ENCODE measurements at regions not wholly inside any gene's neighbourhood (a gene's known extent, or its start where the extent isn't known, plus 50 kb on each side); places are given as distances from the start of the nearest gene placed in this dataset.

- Histone ChIP-seq H3K4me3 (ENCODE audit: insufficient read depth, low read depth, low read length) (no peak overlapping the region), H3K27me3 (ENCODE audit: control insufficient read depth, insufficient read depth, low read length, poor library complexity, severe bottlenecking) (no peaks in the 10 kb centered on the region), H3K36me3 (ENCODE audit: control insufficient read depth, insufficient read depth, low read length) (no peaks in the 10 kb centered on the region), H3K9me3 (ENCODE audit: control insufficient read depth, low read length) (no peaks in the 10 kb centered on the region), H3K27ac (ENCODE audit: insufficient read depth, low read depth, low read length, poor library complexity, severe bottlenecking) (no peak overlapping the region), H3K4me1 (ENCODE audit: control insufficient read depth, insufficient read depth, low read length) (no peaks in the 10 kb centered on the region)
- WGBS, 2 experiments: 91% methylated on average over 4 to 5 of the region's 5 CpGs
Observed at GRCh38 chr6:14361956-14362587, 244.5 kb downstream of the CD83 start.

GRCh38 chr6:14364370-14364769 lies 246.8 kb downstream of the CD83 start:
- Histone ChIP-seq H3K27ac (ENCODE audit: insufficient read depth, low read depth, low read length, poor library complexity, severe bottlenecking) (no peak overlapping the region), H3K4me1 (ENCODE audit: control insufficient read depth, insufficient read depth, low read length) (no peaks in the 10 kb centered on the region), H3K4me3 (ENCODE audit: insufficient read depth, low read depth, low read length) (no peak overlapping the region), H3K9me3 (ENCODE audit: control insufficient read depth, low read length) (no peaks in the 10 kb centered on the region), H3K36me3 (ENCODE audit: control insufficient read depth, insufficient read depth, low read length) (no peaks in the 10 kb centered on the region), H3K27me3 (ENCODE audit: control insufficient read depth, insufficient read depth, low read length, poor library complexity, severe bottlenecking) (no peaks in the 10 kb centered on the region)
- WGBS, 2 experiments: 98 to 100% methylated on average over 5 of the region's 5 CpGs

DNA sequence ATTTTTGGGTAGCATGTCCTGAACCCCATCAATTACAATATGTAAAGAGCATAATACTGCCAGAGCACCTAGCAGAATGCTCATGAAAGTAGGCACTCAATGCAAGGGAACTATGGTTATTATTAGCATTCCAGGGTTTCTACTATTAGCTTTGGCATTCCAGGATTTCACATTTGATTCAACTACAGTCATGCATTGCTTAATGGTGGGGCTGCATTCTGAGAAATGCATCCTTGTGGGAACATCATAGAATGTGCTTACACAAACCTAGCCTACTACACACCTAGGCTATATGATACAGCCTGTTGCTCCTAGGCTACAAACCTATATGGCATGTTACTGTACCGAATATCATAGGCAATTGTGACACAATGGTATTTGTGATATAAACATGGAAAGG lies 247.8 kb downstream of the CD83 start:
- 93 to 97% methylated on average over 1 of the region's 1 CpG for WGBS, 2 experiments
- Histone ChIP-seq H3K36me3 (ENCODE audit: control insufficient read depth, insufficient read depth, low read length) (no peaks in the 10 kb centered on the region), H3K27ac (ENCODE audit: insufficient read depth, low read depth, low read length, poor library complexity, severe bottlenecking) (no peak overlapping the region), H3K4me3 (ENCODE audit: insufficient read depth, low read depth, low read length) (no peak overlapping the region), H3K27me3 (ENCODE audit: control insufficient read depth, insufficient read depth, low read length, poor library complexity, severe bottlenecking) (no peaks in the 10 kb centered on the region), H3K4me1 (ENCODE audit: control insufficient read depth, insufficient read depth, low read length) (no peaks in the 10 kb centered on the region), H3K9me3 (ENCODE audit: control insufficient read depth, low read length) (no peaks in the 10 kb centered on the region)

- Histone ChIP-seq H3K36me3 (ENCODE audit: control insufficient read depth, insufficient read depth, low read length) (no peaks in the 10 kb centered on the region), H3K9me3 (ENCODE audit: control insufficient read depth, low read length) (no peaks in the 10 kb centered on the region), H3K4me3 (ENCODE audit: insufficient read depth, low read depth, low read length) (no peak overlapping the region), H3K27me3 (ENCODE audit: control insufficient read depth, insufficient read depth, low read length, poor library complexity, severe bottlenecking) (no peaks in the 10 kb centered on the region), H3K27ac (ENCODE audit: insufficient read depth, low read depth, low read length, poor library complexity, severe bottlenecking) (no peak overlapping the region), H3K4me1 (ENCODE audit: control insufficient read depth, insufficient read depth, low read length) (no peaks in the 10 kb centered on the region)
- 91 to 94% methylated on average over 4 of the region's 4 CpGs for WGBS, 2 experiments
Observed at GRCh38 chr6:14366315-14366714, 248.7 kb downstream of the CD83 start.

- WGBS, 2 experiments: 88 to 96% methylated on average over 2 to 3 of the region's 4 CpGs
- no peak overlapping the region for H3K4me3 ChIP-seq (ENCODE audit: insufficient read depth, low read depth, low read length)
- H3K27ac ChIP-seq (ENCODE audit: insufficient read depth, low read depth, low read length, poor library complexity, severe bottlenecking): no peak overlapping the region
Observed at GRCh38 chr6:14366872-14367271, 249.3 kb downstream of the CD83 start.

DNA sequence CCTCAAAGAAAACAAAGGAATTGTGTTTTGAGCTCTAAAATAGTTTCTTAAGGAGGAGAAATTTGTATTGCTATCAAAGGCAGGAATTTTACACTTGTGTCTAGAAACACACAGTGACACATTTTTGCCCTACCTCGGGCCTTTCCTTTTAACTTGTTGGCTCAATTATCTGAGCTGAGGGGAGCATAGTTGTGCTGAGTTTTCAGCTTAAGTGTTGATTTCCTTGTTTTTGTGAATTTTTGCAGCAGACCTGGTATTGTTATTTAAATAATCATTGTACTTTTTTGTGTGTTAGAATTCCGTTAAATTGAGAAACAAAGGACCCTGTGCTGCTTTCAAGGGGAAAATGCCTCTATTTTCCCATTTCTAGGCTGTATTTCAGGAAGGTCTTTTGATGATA lies 249.7 kb downstream of the CD83 start:
- no peaks in the 10 kb centered on the region for H3K9me3 ChIP-seq (ENCODE audit: control insufficient read depth, low read length)
- H3K4me3 ChIP-seq (ENCODE audit: insufficient read depth, low read depth, low read length): no peak overlapping the region
- H3K27ac ChIP-seq (ENCODE audit: insufficient read depth, low read depth, low read length, poor library complexity, severe bottlenecking): no peak overlapping the region
- no peaks in the 10 kb centered on the region for H3K36me3 ChIP-seq (ENCODE audit: control insufficient read depth, insufficient read depth, low read length)
- H3K4me1 ChIP-seq (ENCODE audit: control insufficient read depth, insufficient read depth, low read length): no peaks in the 10 kb centered on the region
- WGBS, 2 experiments: 55 to 69% methylated on average over 2 of the region's 2 CpGs
- H3K27me3 ChIP-seq (ENCODE audit: control insufficient read depth, insufficient read depth, low read length, poor library complexity, severe bottlenecking): no peaks in the 10 kb centered on the region

More at GRCh38 chr6:14366872-14367271, 249.3 kb downstream of the CD83 start:
- Histone ChIP-seq H3K27me3 (ENCODE audit: control insufficient read depth, insufficient read depth, low read length, poor library complexity, severe bottlenecking) (no peaks in the 10 kb centered on the region), H3K4me1 (ENCODE audit: control insufficient read depth, insufficient read depth, low read length) (no peaks in the 10 kb centered on the region), H3K36me3 (ENCODE audit: control insufficient read depth, insufficient read depth, low read length) (no peaks in the 10 kb centered on the region), H3K9me3 (ENCODE audit: control insufficient read depth, low read length) (no peaks in the 10 kb centered on the region)

DNA sequence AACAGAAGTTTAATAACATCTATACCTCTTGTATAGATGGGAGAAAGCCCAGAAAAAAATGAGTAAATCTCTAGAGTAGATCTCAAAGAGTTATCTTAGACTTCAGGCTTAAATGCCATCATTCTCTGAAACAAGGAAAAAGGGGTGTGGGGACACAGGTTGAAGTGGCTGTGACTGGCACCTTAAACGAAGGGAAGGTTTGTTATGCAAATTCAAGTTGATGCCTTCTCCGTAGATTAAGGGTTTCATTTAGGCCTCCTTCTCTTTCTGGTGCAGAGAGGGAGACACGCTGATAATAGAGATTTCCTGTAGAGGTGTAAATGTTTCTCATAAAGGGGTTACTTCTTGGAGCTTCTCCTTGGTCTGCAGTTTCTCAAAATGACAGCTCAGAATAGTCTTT lies 252.1 kb downstream of the CD83 start:
- Histone ChIP-seq H3K27ac (ENCODE audit: insufficient read depth, low read depth, low read length, poor library complexity, severe bottlenecking) (no peak overlapping the region), H3K4me3 (ENCODE audit: insufficient read depth, low read depth, low read length) (no peak overlapping the region), H3K4me1 (ENCODE audit: control insufficient read depth, insufficient read depth, low read length) (no peaks in the 10 kb centered on the region), H3K36me3 (ENCODE audit: control insufficient read depth, insufficient read depth, low read length) (no peaks in the 10 kb centered on the region), H3K27me3 (ENCODE audit: control insufficient read depth, insufficient read depth, low read length, poor library complexity, severe bottlenecking) (no peaks in the 10 kb centered on the region), H3K9me3 (ENCODE audit: control insufficient read depth, low read length) (no peaks in the 10 kb centered on the region)
- WGBS, 2 experiments: 43 to 48% methylated on average over 3 of the region's 3 CpGs

DNA sequence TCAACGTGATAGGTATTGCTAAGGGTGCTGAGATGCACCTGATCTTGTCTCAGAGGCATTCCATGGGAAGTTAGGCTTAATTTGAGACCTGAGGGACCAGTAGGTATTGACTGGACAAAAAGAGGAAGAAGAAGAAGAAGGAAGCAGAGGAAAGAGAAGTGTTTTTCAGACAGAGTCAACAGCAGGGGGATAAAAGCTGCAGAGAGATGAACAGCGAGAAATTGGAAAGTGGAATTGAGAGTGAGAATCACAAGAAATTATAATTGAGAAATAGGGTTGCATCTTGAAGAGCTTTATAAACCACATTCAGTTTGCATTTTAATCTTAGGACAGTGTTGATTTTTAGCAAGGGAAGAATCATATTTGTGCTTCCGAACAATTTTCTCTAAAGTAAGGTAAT lies 254.0 kb downstream of the CD83 start:
- Histone ChIP-seq H3K27ac (ENCODE audit: insufficient read depth, low read depth, low read length, poor library complexity, severe bottlenecking) (no peak overlapping the region), H3K4me1 (ENCODE audit: control insufficient read depth, insufficient read depth, low read length) (no peaks in the 10 kb centered on the region), H3K36me3 (ENCODE audit: control insufficient read depth, insufficient read depth, low read length) (no peaks in the 10 kb centered on the region), H3K4me3 (ENCODE audit: insufficient read depth, low read depth, low read length) (no peak overlapping the region), H3K9me3 (ENCODE audit: control insufficient read depth, low read length) (no peaks in the 10 kb centered on the region), H3K27me3 (ENCODE audit: control insufficient read depth, insufficient read depth, low read length, poor library complexity, severe bottlenecking) (no peaks in the 10 kb centered on the region)
- WGBS, 2 experiments: 89 to 90% methylated on average over 2 of the region's 3 CpGs

- H3K9me3 ChIP-seq (ENCODE audit: control insufficient read depth, low read length): no peaks in the 10 kb centered on the region
- H3K4me3 ChIP-seq (ENCODE audit: insufficient read depth, low read depth, low read length): no peak overlapping the region
- H3K36me3 ChIP-seq (ENCODE audit: control insufficient read depth, insufficient read depth, low read length): no peaks in the 10 kb centered on the region
- WGBS, 2 experiments: 91 to 95% methylated on average over 7 of the region's 7 CpGs
- H3K27ac ChIP-seq (ENCODE audit: insufficient read depth, low read depth, low read length, poor library complexity, severe bottlenecking): no peak overlapping the region
- no peaks in the 10 kb centered on the region for H3K27me3 ChIP-seq (ENCODE audit: control insufficient read depth, insufficient read depth, low read length, poor library complexity, severe bottlenecking)
- H3K4me1 ChIP-seq (ENCODE audit: control insufficient read depth, insufficient read depth, low read length): no peaks in the 10 kb centered on the region
Observed at GRCh38 chr6:14372734-14373489, 255.3 kb downstream of the CD83 start.

DNA sequence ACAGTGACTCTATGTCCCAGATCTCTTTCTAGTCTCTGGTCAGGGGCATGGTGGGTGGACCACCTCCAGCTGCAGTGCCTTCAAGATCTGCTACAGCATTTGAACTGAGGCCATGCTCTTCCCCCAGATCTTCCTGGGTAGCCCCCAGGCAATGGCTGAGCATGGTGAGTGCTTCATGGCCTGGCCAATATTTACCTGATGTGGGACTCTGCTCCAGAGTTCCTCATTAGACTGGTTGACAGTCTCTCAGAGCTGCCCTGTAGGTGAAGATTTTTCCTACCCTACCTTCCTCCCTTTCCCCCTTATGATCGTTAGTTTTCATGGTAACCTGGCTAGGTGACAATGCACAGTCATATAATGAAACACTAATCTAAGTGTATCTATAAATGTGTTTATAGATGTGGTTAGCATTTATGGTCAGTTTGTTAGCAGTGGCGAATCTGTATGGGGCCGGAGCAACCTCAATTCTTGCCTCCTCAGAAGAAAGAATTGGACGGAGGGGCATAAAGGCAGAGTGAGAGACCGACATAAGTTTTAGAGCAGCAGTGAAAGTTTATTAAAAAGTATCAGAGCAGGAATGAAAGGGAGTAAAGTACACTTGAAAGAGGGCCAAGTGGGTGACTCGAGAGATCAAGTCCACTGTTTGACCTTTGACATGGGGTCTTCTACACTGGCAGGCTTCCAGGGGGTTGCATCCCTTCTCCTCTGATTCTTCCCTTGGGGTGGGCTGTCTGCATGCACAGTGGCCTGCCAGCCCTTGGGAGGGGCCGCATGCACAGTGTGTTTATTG lies 256.3 kb downstream of the CD83 start:
- Histone ChIP-seq H3K9me3 (ENCODE audit: control insufficient read depth, low read length) (no peaks in the 10 kb centered on the region), H3K27ac (ENCODE audit: insufficient read depth, low read depth, low read length, poor library complexity, severe bottlenecking) (no peak overlapping the region), H3K36me3 (ENCODE audit: control insufficient read depth, insufficient read depth, low read length) (no peaks in the 10 kb centered on the region), H3K4me3 (ENCODE audit: insufficient read depth, low read depth, low read length) (no peak overlapping the region), H3K27me3 (ENCODE audit: control insufficient read depth, insufficient read depth, low read length, poor library complexity, severe bottlenecking) (no peaks in the 10 kb centered on the region), H3K4me1 (ENCODE audit: control insufficient read depth, insufficient read depth, low read length) (no peaks in the 10 kb centered on the region)
- WGBS, 2 experiments: 95 to 97% methylated on average over 7 of the region's 7 CpGs
